Putamen (tissue), 1 donor: ENCODE measurements at regions not wholly inside any gene's neighbourhood (a gene's known extent, or its start where the extent isn't known, plus 50 kb on each side); places are given as distances from the start of the nearest gene placed in this dataset.

ENCODE experiments used
- DNase-seq: peaks from one replicate; pipeline ENCODE4 v3.0.0-alpha.2; 2016; ENCODE audit warnings: low spot score

- no peak for DNase-seq
These were observed 364.5 kb upstream of the MAD2L1 start for GRCh38 chr4:120431180-120431579.

- DNase-seq = no peak
These were observed 351.5 kb upstream of the MAD2L1 start for GRCh38 chr4:120418146-120418545.

- no peak for DNase-seq
These were observed 349.2 kb upstream of the MAD2L1 start for GRCh38 chr4:120415896-120416295.

GRCh38 chr4:120406960-120407359 lies 340.3 kb upstream of the MAD2L1 start:
- no peak for DNase-seq

GRCh38 chr4:120403296-120403695 lies 336.6 kb upstream of the MAD2L1 start:
- no peak for DNase-seq

- DNase-seq = no peak
These were observed 333.8 kb upstream of the MAD2L1 start for GRCh38 chr4:120400441-120400840.

GRCh38 chr4:120399826-120400225 lies 333.2 kb upstream of the MAD2L1 start:
- no peak for DNase-seq

- DNase-seq = no peak
These were observed 329.1 kb upstream of the MAD2L1 start for GRCh38 chr4:120395746-120396145.

- no peak for DNase-seq
These were observed 289.2 kb upstream of the MAD2L1 start for GRCh38 chr4:120355881-120356280.

GRCh38 chr4:120354381-120354780 lies 287.7 kb upstream of the MAD2L1 start:
- DNase-seq = no peak

GRCh38 chr4:120353235-120353634 lies 286.6 kb upstream of the MAD2L1 start:
- no peak for DNase-seq

- no peak for DNase-seq
These were observed 286.1 kb upstream of the MAD2L1 start for GRCh38 chr4:120352739-120353138.

- no peak for DNase-seq
These were observed 282.3 kb upstream of the MAD2L1 start for GRCh38 chr4:120348948-120349347.

- DNase-seq = no peak
These were observed 281.9 kb upstream of the MAD2L1 start for GRCh38 chr4:120348521-120348920.

- no peak for DNase-seq
These were observed 265.1 kb upstream of the MAD2L1 start for GRCh38 chr4:120331486-120332370.

GRCh38 chr4:120329386-120329785 lies 262.7 kb upstream of the MAD2L1 start:
- DNase-seq = no peak

- no peak for DNase-seq
These were observed 260.6 kb upstream of the MAD2L1 start for GRCh38 chr4:120327276-120327675.

GRCh38 chr4:120319046-120319767 lies 252.6 kb upstream of the MAD2L1 start:
- no peak for DNase-seq

GRCh38 chr4:120318196-120318846 lies 251.7 kb upstream of the MAD2L1 start:
- no peak for DNase-seq

- DNase-seq = no peak
These were observed 251.1 kb upstream of the MAD2L1 start for GRCh38 chr4:120317713-120318112.

- DNase-seq = no peak
These were observed 249.8 kb upstream of the MAD2L1 start for GRCh38 chr4:120316416-120316815.

GRCh38 chr4:120314969-120315368 lies 248.3 kb upstream of the MAD2L1 start:
- no peak for DNase-seq

- no peak for DNase-seq
These were observed 238.2 kb upstream of the MAD2L1 start for GRCh38 chr4:120304801-120305200.
